GM21825 (cell line): ENCODE measurements at regions not wholly inside any gene's neighbourhood (a gene's known extent, or its start where the extent isn't known, plus 50 kb on each side); places are given as distances from the start of the nearest gene placed in this dataset.

Experiments used
- ATAC-seq: cut with Tn5 transposase; IDR thresholded peaks from one replicate; pipeline ENCODE4 v1.9.1; 2021; ENCODE audit warnings: mild to moderate bottlenecking, moderate library complexity; ENCODE audit not compliant: unreplicated experiment

- ATAC-seq = no peak
These were observed 194.8 kb upstream of the SLC30A5 start for GRCh38 chr5:68898951-68899471.

- no peak for ATAC-seq
These were observed 181.7 kb upstream of the SLC30A5 start for GRCh38 chr5:68911840-68912690.

- ATAC-seq = no peak
These were observed 178.7 kb upstream of the SLC30A5 start for GRCh38 chr5:68915079-68915478.

- no peak for ATAC-seq
These were observed 175.5 kb upstream of the SLC30A5 start for GRCh38 chr5:68918306-68918705.

- ATAC-seq = no peak
These were observed 173.8 kb upstream of the SLC30A5 start for GRCh38 chr5:68919988-68920490.

GRCh38 chr5:68920888-68921287, 172.9 kb upstream of the SLC30A5 start:
- ATAC-seq = no peak

GRCh38 chr5:68922172-68922987, 171.4 kb upstream of the SLC30A5 start:
- no peak for ATAC-seq

- no peak for ATAC-seq
These were observed 169.2 kb upstream of the SLC30A5 start for GRCh38 chr5:68924481-68925145.

GRCh38 chr5:68928617-68929302, 165.1 kb upstream of the SLC30A5 start:
- ATAC-seq = no peak

GRCh38 chr5:68930139-68930538, 163.7 kb upstream of the SLC30A5 start:
- no peak for ATAC-seq

GRCh38 chr5:68932830-68933434, 160.9 kb upstream of the SLC30A5 start:
- ATAC-seq = no peak

GRCh38 chr5:68942169-68942568, 151.6 kb upstream of the SLC30A5 start:
- no peak for ATAC-seq

GRCh38 chr5:68946728-68947127, 147.1 kb upstream of the SLC30A5 start:
- ATAC-seq = no peak

GRCh38 chr5:68947986-68948385, 145.8 kb upstream of the SLC30A5 start:
- no peak for ATAC-seq

- no peak for ATAC-seq
These were observed 144.6 kb upstream of the SLC30A5 start for GRCh38 chr5:68949256-68949655.

- no peak for ATAC-seq
These were observed 144.1 kb upstream of the SLC30A5 start for GRCh38 chr5:68949711-68950110.

GRCh38 chr5:68950125-68950524, 143.7 kb upstream of the SLC30A5 start:
- no peak for ATAC-seq

GRCh38 chr5:68950930-68951329, 142.9 kb upstream of the SLC30A5 start:
- ATAC-seq = no peak

GRCh38 chr5:68953231-68953874, 140.5 kb upstream of the SLC30A5 start:
- ATAC-seq = no peak
